Stimulated activated naive CD4-positive, alpha-beta T cell (primary cell): ENCODE measurements at regions not wholly inside any gene's neighbourhood (a gene's known extent, or its start where the extent isn't known, plus 50 kb on each side); places are given as distances from the start of the nearest gene placed in this dataset.
A peak's percentile ranks its signal among the peaks of the same experiment; 100 is the strongest.

Experiments
- DNase-seq, 6 experiments: peaks; one replicate each; lab custom pipeline; 2025; lab: John Stamatoyannopoulos, UW

DNA sequence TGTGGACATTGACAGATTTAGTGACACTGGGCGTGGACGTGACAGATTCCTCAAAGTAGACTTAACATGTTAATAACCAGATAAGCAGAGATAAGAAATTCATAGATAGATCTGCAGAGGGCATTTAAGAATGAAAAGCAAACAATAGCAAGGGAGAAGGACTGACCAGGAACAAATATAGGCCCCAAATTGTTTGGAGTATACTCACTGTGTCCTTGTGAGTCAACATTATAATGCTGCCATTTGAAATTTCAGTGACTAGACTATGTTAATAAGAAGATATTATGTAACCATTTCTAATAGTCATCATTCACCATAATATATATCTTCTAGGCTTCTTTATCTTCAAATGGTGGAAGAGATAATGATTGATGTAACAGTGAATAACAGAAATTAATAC is 78.1 kb upstream of the SLC38A11 start:
- DNase-seq = no peak

GRCh38 chr2:165032559-165032958 is 77.2 kb upstream of the SLC38A11 start:
- DNase-seq = no peak

GRCh38 chr2:165024199-165024598 is 68.9 kb upstream of the SLC38A11 start:
- DNase-seq = no peak

GRCh38 chr2:165022781-165023180 is 67.5 kb upstream of the SLC38A11 start:
- DNase-seq = no peak

GRCh38 chr2:165017966-165018596 is 62.8 kb upstream of the SLC38A11 start:
- no peak for DNase-seq

GRCh38 chr2:165016772-165017411 is 61.6 kb upstream of the SLC38A11 start:
- DNase-seq = peak in 3 of 6 experiments; percentile 0 to 23 (median 5)

GRCh38 chr2:165015052-165015642 is 59.8 kb upstream of the SLC38A11 start:
- DNase-seq = peak in 5 of 6 experiments; percentile 1 to 42 (median 27)

DNA sequence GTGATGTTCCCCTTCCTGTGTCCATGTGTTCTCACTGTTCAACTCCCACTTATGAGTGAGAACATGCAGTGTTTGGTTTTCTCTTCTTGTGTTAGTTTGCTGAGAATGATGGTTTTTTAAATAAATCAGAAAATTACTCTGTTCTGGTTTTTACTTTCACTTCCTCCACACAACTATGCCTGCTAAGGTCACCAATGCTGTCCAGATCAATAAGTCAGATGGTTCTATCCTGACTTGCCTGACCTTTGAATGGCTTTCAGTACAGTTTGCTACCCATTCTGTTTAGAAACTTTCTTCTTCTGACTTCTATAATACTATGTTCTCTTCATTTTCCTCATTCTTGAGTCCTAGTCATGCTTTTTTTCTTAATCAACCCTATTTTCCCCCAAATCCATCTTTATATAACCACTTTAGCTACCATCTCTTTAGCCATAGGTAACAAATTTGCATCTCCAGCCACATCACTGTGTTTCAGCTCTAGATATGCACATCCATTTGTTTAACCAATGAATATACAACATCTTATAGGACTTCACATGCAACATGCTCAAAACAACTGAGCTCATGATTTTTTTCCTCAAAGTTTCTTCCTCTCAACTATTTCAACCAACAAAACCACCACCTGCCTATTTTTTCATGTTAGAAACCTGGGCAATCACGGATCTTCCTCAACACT is 58.8 kb upstream of the SLC38A11 start:
- no peak for DNase-seq

DNA sequence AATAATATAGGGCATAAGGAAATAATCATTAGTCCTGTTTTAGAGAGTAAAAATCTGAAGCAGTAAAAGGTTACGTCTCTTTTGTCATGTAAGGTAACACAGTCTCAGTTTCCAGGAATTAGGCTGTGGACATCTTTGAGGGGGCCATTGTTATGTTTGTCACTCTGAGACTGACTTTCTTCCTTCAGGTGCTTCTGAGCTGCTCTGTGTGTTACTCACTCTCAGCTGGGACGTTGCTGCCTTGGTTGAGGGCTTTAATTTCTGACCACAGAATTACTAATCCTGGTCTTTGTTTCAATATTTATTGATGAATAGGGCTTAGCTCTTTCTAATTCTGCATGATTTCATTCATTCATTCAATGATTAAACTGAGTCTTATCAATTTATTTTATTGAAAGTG is 55.9 kb upstream of the SLC38A11 start:
- no peak for DNase-seq

- no peak for DNase-seq
Measured at GRCh38 chr2:165010556-165010955, 55.2 kb upstream of the SLC38A11 start.

DNA sequence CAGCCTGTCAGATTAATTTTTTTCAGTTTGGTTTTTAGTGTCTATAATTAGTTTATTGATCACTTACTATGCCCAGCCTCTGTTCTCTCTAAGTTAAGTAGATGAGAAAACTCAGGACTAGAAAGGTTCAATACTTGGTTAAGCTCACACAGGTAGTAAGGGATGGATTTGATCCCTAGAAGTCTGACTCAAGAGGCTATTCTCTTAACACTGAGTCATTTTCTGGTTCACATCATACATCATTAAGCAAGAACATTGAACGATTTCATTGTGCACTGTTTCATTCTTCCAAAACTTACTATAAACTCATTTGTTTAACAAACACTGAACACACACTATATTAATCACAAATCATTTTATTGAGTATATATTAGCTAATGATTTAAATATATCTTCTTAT is 54.1 kb upstream of the SLC38A11 start:
- DNase-seq = no peak

GRCh38 chr2:165008730-165009315 is 53.5 kb upstream of the SLC38A11 start:
- no peak for DNase-seq

- DNase-seq = no peak
Measured at GRCh38 chr2:165007161-165007744, 51.9 kb upstream of the SLC38A11 start.
